ACHN (cell line): ENCODE measurements at regions not wholly inside any gene's neighbourhood (a gene's known extent, or its start where the extent isn't known, plus 50 kb on each side); places are given as distances from the start of the nearest gene placed in this dataset.
"Not testable (repeated sequence)": the region's sequence is repeated elsewhere in the genome, so short reads cannot be mapped to it uniquely, and the experiment has no call there.

Experiments
- DNase-seq: peaks from one replicate; pipeline ENCODE4 v3.0.0-alpha.2; 2015
- in situ Hi-C: cut with HindIII; loops from 2 replicates; pipeline ENCODE4 v1.10.0; 2017; ENCODE audit warnings: low sequenced_read_pairs, low pct_ligation_motif_present, low pct_unique_long_range_greater_than_20kb

DNA sequence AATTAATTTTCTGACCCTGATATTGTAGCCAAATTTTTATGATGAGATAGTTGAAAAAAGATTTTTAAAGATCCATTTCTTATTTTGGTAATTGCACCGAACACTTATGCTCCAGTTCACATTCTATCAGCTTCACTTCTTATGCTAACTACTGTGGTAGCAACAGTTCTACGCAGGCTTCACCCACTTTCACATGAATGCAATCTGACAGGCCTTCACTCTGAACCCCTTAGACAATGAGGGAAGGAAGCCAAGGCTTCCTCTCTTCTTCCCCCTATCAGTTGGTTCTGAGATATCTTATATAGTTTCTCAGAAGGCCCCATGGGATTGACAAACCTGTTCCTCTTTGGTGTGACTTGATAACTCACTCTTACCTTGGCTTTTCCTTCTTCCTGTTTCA is 185.8 kb downstream of the CETN3 start:
- no peak for DNase-seq
- in situ Hi-C loops: no loop called here

DNA sequence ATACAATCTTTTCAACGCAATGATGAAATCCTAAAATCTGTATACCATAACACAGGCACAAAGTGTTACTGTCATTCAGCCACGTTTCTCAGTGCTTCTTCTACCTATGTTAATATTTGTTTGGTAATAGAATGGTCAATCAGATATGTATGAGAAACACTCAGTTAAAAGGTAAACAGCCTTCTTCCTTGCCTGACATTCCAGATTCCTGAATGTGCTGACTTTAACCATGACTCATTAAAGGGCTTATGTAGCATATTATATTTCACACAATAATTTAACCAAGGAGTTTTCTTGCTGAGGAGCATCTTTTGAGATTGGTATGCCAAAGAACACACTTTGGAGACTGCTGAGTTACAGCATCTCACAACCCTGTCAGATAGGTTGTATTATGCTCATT is 187.6 kb downstream of the CETN3 start:
- in situ Hi-C loops: no loop called here
- no peak for DNase-seq

GRCh38 chr5:90220554-90220953 is 189.0 kb downstream of the CETN3 start:
- in situ Hi-C loops: no loop called here
- DNase-seq: no peak

GRCh38 chr5:90214991-90215390 is 194.6 kb downstream of the CETN3 start:
- in situ Hi-C loops: no loop called here
- DNase-seq: no peak

DNA sequence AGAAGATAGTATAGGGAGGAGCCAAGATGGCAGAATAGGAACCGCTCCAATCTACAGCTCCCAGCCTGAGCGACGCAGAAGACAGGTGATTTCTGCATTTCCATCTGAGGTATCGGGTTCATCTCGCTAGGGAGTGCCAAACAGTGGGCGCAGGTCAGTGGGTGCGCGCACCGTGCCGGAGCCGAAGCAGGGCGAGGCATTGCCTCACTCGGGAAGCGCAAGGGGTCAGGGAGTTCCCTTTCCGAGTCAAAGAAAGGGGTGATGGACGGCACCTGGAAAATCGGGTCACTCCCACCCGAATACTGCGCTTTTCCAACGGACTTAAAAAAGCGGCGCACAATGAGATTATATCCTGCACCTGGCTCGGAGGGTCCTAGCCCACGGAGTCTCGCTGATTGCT is 201.2 kb downstream of the CETN3 start:
- in situ Hi-C loops, DNase-seq: not testable (repeated sequence)

GRCh38 chr5:90201923-90202322 is 207.6 kb downstream of the CETN3 start:
- DNase-seq: no peak
- in situ Hi-C loops: no loop called here

DNA sequence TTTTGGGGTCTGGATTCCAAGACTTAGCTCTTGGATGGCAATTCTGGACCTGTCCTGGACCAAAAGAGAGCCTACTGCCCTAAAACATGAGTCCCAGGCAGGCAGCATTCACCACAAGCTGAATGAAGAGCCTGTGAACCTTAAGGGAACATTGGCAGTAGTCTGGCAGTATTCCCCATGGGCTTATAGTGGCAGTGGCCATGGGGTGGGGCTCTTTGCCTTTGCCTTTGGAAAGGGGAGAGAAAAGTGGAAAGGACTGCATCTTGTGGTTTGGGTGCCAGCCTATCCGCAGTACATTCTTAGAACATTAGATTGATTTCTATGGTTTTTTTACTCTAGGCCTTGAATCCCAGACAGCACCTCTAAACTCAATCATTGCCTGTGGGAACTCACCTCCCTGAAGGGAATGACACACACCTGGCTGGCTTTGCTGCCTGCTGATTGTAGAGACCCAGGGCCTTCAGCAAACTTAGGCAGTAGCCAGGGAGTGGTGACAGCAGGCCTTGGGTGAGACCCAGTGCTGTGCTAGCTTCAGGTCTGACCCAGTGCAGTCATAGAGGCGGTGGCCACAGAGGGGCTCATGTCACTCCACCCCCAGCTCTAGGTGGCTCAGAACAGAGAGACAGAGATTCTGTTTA is 216.3 kb downstream of the CETN3 start:
- no peak for DNase-seq
- in situ Hi-C loops: no loop called here

GRCh38 chr5:90191352-90192045 is 218.1 kb downstream of the CETN3 start:
- in situ Hi-C loops: no loop called here
- no peak for DNase-seq

GRCh38 chr5:90185897-90186468 is 223.6 kb downstream of the CETN3 start:
- in situ Hi-C loops: no loop called here

GRCh38 chr5:90184764-90185163 is 224.8 kb downstream of the CETN3 start:
- no peak for DNase-seq
- in situ Hi-C loops: no loop called here

More at GRCh38 chr5:90185897-90186468, 223.6 kb downstream of the CETN3 start:
- no peak for DNase-seq

- in situ Hi-C loops: no loop called here
Measured at GRCh38 chr5:90182726-90183125, 226.8 kb downstream of the CETN3 start.

GRCh38 chr5:90174236-90174635 is 235.3 kb downstream of the CETN3 start:
- no peak for DNase-seq
- in situ Hi-C loops: no loop called here

More at GRCh38 chr5:90182726-90183125, 226.8 kb downstream of the CETN3 start:
- DNase-seq: no peak

GRCh38 chr5:90173299-90174030 is 236.1 kb downstream of the CETN3 start:
- DNase-seq: no peak
- in situ Hi-C loops: no loop called here

DNA sequence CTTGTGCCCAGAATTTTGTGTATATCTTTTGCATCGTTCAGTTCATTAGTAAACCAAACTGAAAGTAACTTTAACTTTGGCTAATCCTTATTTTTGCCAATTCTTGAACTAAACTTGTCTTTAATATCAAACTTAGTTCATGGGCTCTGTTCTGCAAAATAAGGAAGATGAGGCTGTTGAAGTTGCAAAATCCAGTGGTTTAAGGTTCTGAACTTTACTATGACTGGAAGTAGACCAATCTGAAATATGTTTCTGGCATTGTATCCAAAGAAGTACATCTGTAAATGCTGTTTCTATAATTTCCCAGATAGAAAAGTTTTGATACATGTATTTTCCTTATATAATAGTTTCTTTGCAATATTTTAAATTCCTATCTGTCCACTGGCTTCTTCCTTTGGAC is 238.1 kb downstream of the CETN3 start:
- in situ Hi-C loops: no loop called here
- no peak for DNase-seq

GRCh38 chr5:90170261-90170660 is 239.3 kb downstream of the CETN3 start:
- DNase-seq: no peak
- in situ Hi-C loops: no loop called here

DNA sequence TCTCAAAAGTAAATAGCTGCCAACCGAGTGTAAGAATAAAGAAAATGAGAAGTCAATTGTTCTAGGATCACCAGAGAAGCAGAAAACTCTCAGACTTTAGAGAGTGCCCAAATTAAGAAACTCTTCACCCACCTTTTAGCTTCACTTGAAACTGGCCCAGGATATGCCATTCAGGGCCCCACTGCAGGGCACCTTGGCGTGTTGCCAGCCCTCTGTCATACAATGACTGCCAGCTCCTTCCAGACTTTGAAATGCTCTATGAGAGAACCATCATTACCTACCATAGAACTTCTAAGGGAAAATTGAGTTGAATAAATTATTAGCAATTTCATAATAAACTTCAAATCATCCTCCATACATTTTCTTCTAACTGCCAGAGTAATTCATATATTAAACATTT is 240.5 kb downstream of the CETN3 start:
- no peak for DNase-seq
- in situ Hi-C loops: no loop called here

GRCh38 chr5:90168399-90168798 is 241.2 kb downstream of the CETN3 start:
- in situ Hi-C loops: no loop called here
- no peak for DNase-seq

GRCh38 chr5:90166816-90167215 is 242.7 kb downstream of the CETN3 start:
- in situ Hi-C loops: no loop called here
- no peak for DNase-seq

DNA sequence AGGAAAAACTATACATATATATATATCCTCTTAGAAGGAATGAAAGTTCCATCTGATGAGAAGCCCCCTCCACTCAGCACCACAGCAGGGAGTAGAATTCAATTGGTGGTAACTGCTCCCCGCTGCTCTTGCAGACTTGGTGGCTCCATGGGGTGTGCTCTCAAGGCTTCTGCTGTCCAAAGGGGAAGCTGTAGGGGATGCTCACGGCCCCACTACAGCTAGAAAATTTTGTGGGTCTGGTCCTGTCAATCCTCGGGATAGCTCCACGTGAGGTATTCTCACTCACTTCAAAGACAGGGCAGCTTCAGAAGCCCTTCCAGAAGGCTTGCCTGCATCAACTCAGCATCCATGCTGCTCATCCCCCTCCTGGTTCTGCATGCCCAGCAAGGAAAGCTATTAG is 247.2 kb downstream of the CETN3 start:
- in situ Hi-C loops: no loop called here
- DNase-seq: no peak
